H1 (cell line): ENCODE measurements at regions not wholly inside any gene's neighbourhood (a gene's known extent, or its start where the extent isn't known, plus 50 kb on each side); places are given as distances from the start of the nearest gene placed in this dataset.

ENCODE experiments used
- CTCF ChIA-PET: fragments of 300-600 bp; sonication (Branson Sonifier 250); formaldehyde crosslinking; loops from one replicate; lab custom pipeline; 2021; ENCODE audit not compliant: partially characterized antibody; lab: Charles Lee
- POLR2A ChIA-PET: fragments of 300-600 bp; sonication (Branson Sonifier 250); formaldehyde crosslinking; loops from one replicate; lab custom pipeline; 2021; ENCODE audit warnings: inconsistent platforms; ENCODE audit not compliant: partially characterized antibody; lab: Charles Lee
- DNase-seq, 2 experiments: peaks; one replicate each; pipeline versions ENCODE4 v3.0.0 to v3.0.0-alpha.2; 2010 to 2022; ENCODE audit warnings: low spot score in 2 of 2, low read depth in 1 of 2, mixed read lengths in 1 of 2
- FAIRE-seq: peaks from 2 replicates; lab custom pipeline; 2011; peaks lifted over from hg19 to GRCh38; lab: Jason Lieb, UNC
- H2AFZ ChIP-seq: 2 replicates; pipeline ENCODE4 v1.8.1; 2012; ENCODE audit warnings: low read length, inconsistent platforms
- H2AK5ac ChIP-seq: 2 replicates; pipeline ENCODE4 v1.6.1; 2013; ENCODE audit warnings: low read depth, low read length
- H2BK120ac ChIP-seq: replicated peaks from 2 replicates; pipeline ENCODE3; 2013; ENCODE audit warnings: low read depth, low read length, inconsistent platforms
- H2BK12ac ChIP-seq: 2 replicates; pipeline ENCODE4 v1.6.1; 2013; ENCODE audit warnings: low read depth, low read length
- H2BK15ac ChIP-seq: 2 replicates; pipeline ENCODE4 v1.6.1; 2013; ENCODE audit warnings: low read length
- H2BK20ac ChIP-seq: 2 replicates; pipeline ENCODE4 v1.6.1; 2013; ENCODE audit warnings: low read length
- H2BK5ac ChIP-seq: 2 replicates; pipeline ENCODE4 v1.6.1; 2013; ENCODE audit warnings: low read depth, low read length
- H3K14ac ChIP-seq: 2 replicates; pipeline ENCODE4 v1.6.1; 2013; ENCODE audit warnings: inconsistent platforms; ENCODE audit not compliant: insufficient read length
- H3K18ac ChIP-seq: 2 replicates; pipeline ENCODE4 v1.6.1; 2013; ENCODE audit warnings: low read length; ENCODE audit errors: extremely low read depth
- H3K23ac ChIP-seq: 2 replicates; pipeline ENCODE4 v1.6.1; 2013; ENCODE audit warnings: inconsistent platforms; ENCODE audit not compliant: insufficient read length
- H3K23me2 ChIP-seq: 2 replicates; pipeline ENCODE4 v1.6.1; 2013; ENCODE audit warnings: low read depth, low read length
- H3K27ac ChIP-seq: 2 replicates; pipeline ENCODE4 v1.6.1; 2011; ENCODE audit warnings: low read depth, low read length, inconsistent platforms
- H3K27me3 ChIP-seq, 4 experiments: replicated peaks in 1 of 4; 1 replicate in 1 of 4; 2 replicates in 3 of 4; pipeline versions ENCODE4 v1.6.1 to v1.8.1; 2011 to 2013; ENCODE audit warnings: low read length in 3 of 4, mild to moderate bottlenecking in 3 of 4, inconsistent platforms in 2 of 4, mixed read lengths in 2 of 4, moderate library complexity in 1 of 4; ENCODE audit not compliant: control insufficient read depth in 3 of 4, insufficient read depth in 3 of 4; ENCODE audit errors: extremely low read depth in 1 of 4
- H3K36me3 ChIP-seq, 4 experiments: 2 replicates each; pipeline versions ENCODE4 v1.6.1 to v1.8.1; 2011 to 2013; ENCODE audit warnings: mild to moderate bottlenecking in 4 of 4, low read length in 3 of 4, moderate library complexity in 2 of 4, control low read depth in 1 of 4, inconsistent platforms in 1 of 4; ENCODE audit not compliant: insufficient read depth in 4 of 4, control insufficient read depth in 2 of 4
- H3K4ac ChIP-seq: replicated peaks from 2 replicates; pipeline ENCODE3; 2013; ENCODE audit warnings: low read length, low read depth, mixed read lengths, inconsistent platforms; ENCODE audit not compliant: insufficient read length
- H3K4me1 ChIP-seq, 4 experiments: replicated peaks in 1 of 4; 1 replicate in 1 of 4; 2 replicates in 3 of 4; pipeline versions ENCODE4 v1.6.1 to v1.8.1; 2011 to 2013; ENCODE audit warnings: low read length in 3 of 4, inconsistent platforms in 2 of 4, mixed read lengths in 1 of 4; ENCODE audit not compliant: insufficient read depth in 4 of 4, control insufficient read depth in 3 of 4
- H3K4me2 ChIP-seq, 2 experiments: 2 replicates each; pipeline versions ENCODE4 v1.6.1 to v1.8.1; 2011 to 2013; ENCODE audit warnings: low read depth in 2 of 2, low read length in 2 of 2, control low read depth in 1 of 2, inconsistent platforms in 1 of 2, mild to moderate bottlenecking in 1 of 2; ENCODE audit not compliant: insufficient read depth in 1 of 2
- H3K4me3 ChIP-seq, 4 experiments: fragments of 200-600, 300-600 bp in 1 of 4; sonication (generic), shearing (Covaris generic), sonication (Bioruptor Twin) in 1 of 4; 2 replicates each; pipeline versions ENCODE4 v1.5.1 to v1.8.1; 2011 to 2016; ENCODE audit warnings: low read length in 4 of 4, low read depth in 3 of 4, control low read depth in 2 of 4, inconsistent platforms in 2 of 4, mild to moderate bottlenecking in 2 of 4, mixed read lengths in 1 of 4, moderate library complexity in 1 of 4; ENCODE audit not compliant: insufficient read depth in 2 of 4; ENCODE audit errors: extremely low read depth in 1 of 4
- H3K56ac ChIP-seq: replicated peaks from 2 replicates; pipeline ENCODE3; 2013; ENCODE audit warnings: low read depth, mild to moderate bottlenecking, mixed read lengths, low read length, inconsistent platforms; ENCODE audit not compliant: insufficient read length
- H3K79me1 ChIP-seq: 2 replicates; pipeline ENCODE4 v1.6.1; 2013; ENCODE audit warnings: low read depth, low read length, control low read depth
- H3K79me2 ChIP-seq, 2 experiments: 2 replicates each; pipeline versions ENCODE4 v1.6.1 to v1.8.1; 2012 to 2013; ENCODE audit warnings: low read length in 2 of 2, mild to moderate bottlenecking in 2 of 2, inconsistent platforms in 1 of 2; ENCODE audit not compliant: insufficient read depth in 2 of 2, control insufficient read depth in 1 of 2
- H3K9ac ChIP-seq, 4 experiments: replicated peaks in 1 of 4; 1 replicate in 1 of 4; 2 replicates in 3 of 4; pipeline versions ENCODE4 v1.6.1 to v1.8.1; 2011 to 2013; ENCODE audit warnings: low read depth in 3 of 4, low read length in 3 of 4, control low read depth in 2 of 4, mild to moderate bottlenecking in 2 of 4, moderate library complexity in 2 of 4, inconsistent platforms in 1 of 4; ENCODE audit errors: extremely low read depth in 1 of 4
- H3K9me3 ChIP-seq, 2 experiments: 2 replicates each; pipeline versions ENCODE4 v1.6.1 to v1.8.1; 2012 to 2013; ENCODE audit warnings: mild to moderate bottlenecking in 2 of 2, moderate library complexity in 2 of 2, control low read depth in 1 of 2, inconsistent platforms in 1 of 2, low read depth in 1 of 2, low read length in 1 of 2, mixed read lengths in 1 of 2; ENCODE audit not compliant: insufficient read depth in 2 of 2
- H4K20me1 ChIP-seq, 2 experiments: replicated peaks in 1 of 2; 2 replicates each; pipeline versions ENCODE3 to v1.8.1; 2011 to 2013; ENCODE audit warnings: inconsistent platforms in 2 of 2, low read length in 2 of 2, mild to moderate bottlenecking in 1 of 2; ENCODE audit not compliant: insufficient read depth in 2 of 2, control insufficient read depth in 1 of 2
- H4K5ac ChIP-seq: 2 replicates; pipeline ENCODE4 v1.6.1; 2013; ENCODE audit warnings: low read length, low read depth, mixed read lengths, inconsistent platforms; ENCODE audit not compliant: insufficient read length
- H4K8ac ChIP-seq: 2 replicates; pipeline ENCODE4 v1.8.0; 2013; ENCODE audit warnings: mild to moderate bottlenecking, moderate library complexity, low read length, inconsistent platforms; ENCODE audit not compliant: insufficient read depth; ENCODE audit errors: extremely low read depth
- H4K91ac ChIP-seq: replicated peaks from 2 replicates; pipeline ENCODE3; 2013; ENCODE audit warnings: low read length, mixed read lengths, inconsistent platforms; ENCODE audit not compliant: insufficient read length
- BACH1 ChIP-seq: IDR thresholded peaks from 2 replicates; pipeline ENCODE4 v1.6.1; 2012; ENCODE audit warnings: low read length, improper control_type of control experiment
- MAFK ChIP-seq: IDR thresholded peaks from 2 replicates; pipeline ENCODE4 v1.6.1; 2012; ENCODE audit warnings: low read depth, mild to moderate bottlenecking, improper control_type of control experiment, low read length
- WGBS, 2 experiments: shearing (Covaris generic) in 1 of 2; methylation state at CpG; one replicate each; pipeline versions ENCODE4 v1.1.6 to v1.1.7; 2013 to 2015; ENCODE audit warnings: low lambda C conversion rate in 2 of 2, mixed read lengths in 2 of 2, inconsistent platforms in 1 of 2, low coverage in 1 of 2, missing lambda C conversion rate in 1 of 2; ENCODE audit not compliant: insufficient replicate concordance in 2 of 2, insufficient coverage in 1 of 2, insufficient read length in 1 of 2; ENCODE audit errors: extremely low coverage in 1 of 2, missing lambda C conversion rate in 1 of 2; 5-methylcytosine and 5-hydroxymethylcytosine counted together

DNA sequence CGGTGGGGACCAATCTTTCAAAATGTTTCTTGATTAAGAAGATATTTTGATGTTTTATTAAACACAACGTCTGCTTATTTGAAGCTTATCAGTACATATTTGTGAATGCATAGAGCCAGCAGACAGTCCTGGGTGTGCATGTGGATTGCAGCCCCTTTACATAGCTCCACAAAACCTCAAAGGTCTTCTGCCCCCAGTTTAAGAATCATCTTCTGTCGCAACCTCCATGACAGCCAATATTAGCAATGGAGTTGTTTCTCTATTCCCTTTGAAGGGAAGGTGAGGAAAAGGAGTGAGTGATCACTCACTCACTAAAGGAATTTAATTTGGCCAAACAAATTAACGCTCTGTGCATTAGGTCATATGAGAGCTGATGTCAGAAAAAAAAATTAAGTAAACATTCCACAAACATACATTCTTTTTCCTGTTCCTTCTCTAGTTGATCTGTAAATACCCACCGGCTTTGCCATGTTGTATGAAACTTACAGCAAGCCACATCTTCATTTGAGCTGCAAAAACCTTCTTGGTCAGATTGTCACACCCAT, 152.9 kb downstream of the SIM1 start:
- no peak for DNase-seq
- H3K4me1 ChIP-seq, result peaks cover 0 to 6% (median 1%) of the 10 kb centered on the region in 4 experiments; a peak in 2 of 7 replicates
- H3K9me3 ChIP-seq, result no peaks in the 10 kb centered on the region
- H3K79me1 ChIP-seq, result no peaks in the 10 kb centered on the region
- CTCF ChIA-PET, result interaction anchor here (0.7 to 0.9 kb wide), 2 partner anchors 14 to 31 kb away, joined by 3 read pairs; no protein-coding TSS in a partner anchor
- H3K27me3 ChIP-seq, result no peaks in the 10 kb centered on the region
- H2BK20ac ChIP-seq, result no peak overlapping the region
- H3K14ac ChIP-seq, result no peak overlapping the region
- no peak overlapping the region for H3K4me3 ChIP-seq
- H3K23ac ChIP-seq, result no peak overlapping the region
- no peak overlapping the region for H2AK5ac ChIP-seq
- H4K20me1 ChIP-seq, result no peaks in the 10 kb centered on the region
- H4K8ac ChIP-seq, result no peak overlapping the region
- no peak overlapping the region for H4K5ac ChIP-seq
- no peak overlapping the region for H2BK120ac ChIP-seq
- H4K91ac ChIP-seq, result no peak overlapping the region
- H3K4me2 ChIP-seq, result no peak overlapping the region
- H3K56ac ChIP-seq, result no peak overlapping the region
- TF ChIP-seq BACH1 (no peak), MAFK (no peak)
- H2BK12ac ChIP-seq, result no peak overlapping the region
- no peak overlapping the region for H3K4ac ChIP-seq
- H3K18ac ChIP-seq, result no peak overlapping the region
- H3K36me3 ChIP-seq, result no peaks in the 10 kb centered on the region
- no peak overlapping the region for H2BK5ac ChIP-seq
- no peak overlapping the region for H2BK15ac ChIP-seq
- H3K23me2 ChIP-seq, result no peaks in the 10 kb centered on the region
- H2AFZ ChIP-seq, result no peak overlapping the region
- WGBS, 2 experiments, result 87% methylated on average over 5 of the region's 5 CpGs; no CpG with 5 or more reads in 1 of the 2 experiments
- no peaks in the 10 kb centered on the region for H3K79me2 ChIP-seq
- H3K9ac ChIP-seq, result no peak overlapping the region
- POLR2A ChIA-PET, result no interaction called here
- H3K27ac ChIP-seq, result no peak overlapping the region
- FAIRE-seq, result no peak
